ENCODE measurements at regions not wholly inside any gene's neighbourhood (a gene's known extent, or its start where the extent isn't known, plus 50 kb on each side); places are given as distances from the start of the nearest gene placed in this dataset.

GRCh38 chr11:80595011-80595410, 1154.2 kb upstream of the TENM4 start:
- peak; percentile 93 for DNase-seq (ENCODE audit: low read depth)

GRCh38 chr11:80593648-80594374, 1153.0 kb upstream of the TENM4 start:
- peak; percentile 82 for DNase-seq (ENCODE audit: low read depth)

GRCh38 chr11:80592546-80592945, 1151.7 kb upstream of the TENM4 start:
- no peak for DNase-seq (ENCODE audit: low read depth)

- no peak for DNase-seq (ENCODE audit: low read depth)
Observed at GRCh38 chr11:80587906-80588305, 1147.1 kb upstream of the TENM4 start.

- DNase-seq (ENCODE audit: low read depth), result peak; percentile 51
Observed at GRCh38 chr11:80586464-80586863, 1145.6 kb upstream of the TENM4 start.

- no peak for DNase-seq (ENCODE audit: low read depth)
Observed at GRCh38 chr11:80584661-80585060, 1143.8 kb upstream of the TENM4 start.

- no peak for DNase-seq (ENCODE audit: low read depth)
Observed at GRCh38 chr11:80569832-80570231, 1129.0 kb upstream of the TENM4 start.

- no peak for DNase-seq (ENCODE audit: low read depth)
Observed at GRCh38 chr11:80565231-80565630, 1124.4 kb upstream of the TENM4 start.

- no peak for DNase-seq (ENCODE audit: low read depth)
Observed at GRCh38 chr11:80562523-80563125, 1121.8 kb upstream of the TENM4 start.

- DNase-seq (ENCODE audit: low read depth), result no peak
Observed at GRCh38 chr11:80559942-80560341, 1119.1 kb upstream of the TENM4 start.

GRCh38 chr11:80553565-80553964, 1112.7 kb upstream of the TENM4 start:
- DNase-seq (ENCODE audit: low read depth), result no peak

GRCh38 chr11:80542704-80543103, 1101.9 kb upstream of the TENM4 start:
- no peak for DNase-seq (ENCODE audit: low read depth)

GRCh38 chr11:80538040-80538439, 1097.2 kb upstream of the TENM4 start:
- DNase-seq (ENCODE audit: low read depth), result no peak

GRCh38 chr11:80533463-80533862, 1092.6 kb upstream of the TENM4 start:
- no peak for DNase-seq (ENCODE audit: low read depth)

GRCh38 chr11:80532633-80533232, 1091.9 kb upstream of the TENM4 start:
- DNase-seq (ENCODE audit: low read depth), result no peak

- no peak for DNase-seq (ENCODE audit: low read depth)
Observed at GRCh38 chr11:80529726-80530125, 1088.9 kb upstream of the TENM4 start.

GRCh38 chr11:80525663-80526405, 1085.0 kb upstream of the TENM4 start:
- no peak for DNase-seq (ENCODE audit: low read depth)

GRCh38 chr11:80524349-80524748, 1083.5 kb upstream of the TENM4 start:
- DNase-seq (ENCODE audit: low read depth), result no peak

GRCh38 chr11:80523057-80523456, 1082.2 kb upstream of the TENM4 start:
- DNase-seq (ENCODE audit: low read depth), result no peak

GRCh38 chr11:80521592-80521991, 1080.8 kb upstream of the TENM4 start:
- DNase-seq (ENCODE audit: low read depth), result no peak

- DNase-seq (ENCODE audit: low read depth), result no peak
Observed at GRCh38 chr11:80520507-80520887, 1079.7 kb upstream of the TENM4 start.

GRCh38 chr11:80519596-80520506, 1079.0 kb upstream of the TENM4 start:
- DNase-seq (ENCODE audit: low read depth), result peak; percentile 5

Data from amniotic epithelial cell (primary cell).